ENCODE measurements at regions not wholly inside any gene's neighbourhood (a gene's known extent, or its start where the extent isn't known, plus 50 kb on each side); places are given as distances from the start of the nearest gene placed in this dataset.
"Not testable (repeated sequence)": the region's sequence is repeated elsewhere in the genome, so short reads cannot be mapped to it uniquely, and the experiment has no call there.

GRCh38 chr9:42965155-42965554, 781.7 kb downstream of the SPATA31A6 start:
- H3K4me1 ChIP-seq (ENCODE audit: control insufficient read depth, extremely low read depth, insufficient read depth, low read length); H3K9me1 ChIP-seq (replicated peaks; ENCODE audit: control insufficient read depth, extremely low read depth, insufficient read depth, low read length); DNase-seq (ENCODE audit: low read depth, low spot score); H4K20me1 ChIP-seq (replicated peaks; ENCODE audit: control insufficient read depth, extremely low read depth, insufficient read depth, low read length); intact Hi-C loops (cut with micrococcal nuclease); FAIRE-seq; H3K27ac ChIP-seq (ENCODE audit: insufficient read depth, low read depth, low read length); H2AFZ ChIP-seq (ENCODE audit: low read depth, low read length); H3K4me3 ChIP-seq (replicated peaks in 1 of 3; ENCODE audit: insufficient read depth in 1 of 3, low read depth in 1 of 3, low read length in 3 of 3); CTCF ChIA-PET; BruUV-seq (replicated peaks); H3K27me3 ChIP-seq (ENCODE audit: control insufficient read depth in 2 of 2, insufficient read depth in 2 of 2, low read length in 2 of 2); H3K36me3 ChIP-seq (ENCODE audit: control insufficient read depth in 2 of 2, extremely low read depth in 1 of 2, insufficient read depth in 2 of 2, low read length in 2 of 2); dilution Hi-C loops (cut with MboI; ENCODE audit: extremely low pct_ligation_motif_present, low sequenced_read_pairs); H3K79me2 ChIP-seq (ENCODE audit: control insufficient read depth, insufficient read depth, low read length); H3K9ac ChIP-seq (replicated peaks; ENCODE audit: extremely low read depth, insufficient read depth, low read length); POLR2A ChIA-PET; H3K9me3 ChIP-seq (replicated peaks; ENCODE audit: control insufficient read depth, insufficient read depth, low read length); H3K4me2 ChIP-seq (ENCODE audit: insufficient read depth, low read length): not testable (repeated sequence)

- H4K20me1 ChIP-seq (replicated peaks; ENCODE audit: control insufficient read depth, extremely low read depth, insufficient read depth, low read length); BruUV-seq (replicated peaks); intact Hi-C loops (cut with micrococcal nuclease); DNase-seq (ENCODE audit: low read depth, low spot score); POLR2A ChIA-PET; H3K9me3 ChIP-seq (replicated peaks; ENCODE audit: control insufficient read depth, insufficient read depth, low read length); H3K9me1 ChIP-seq (replicated peaks; ENCODE audit: control insufficient read depth, extremely low read depth, insufficient read depth, low read length); dilution Hi-C loops (cut with MboI; ENCODE audit: extremely low pct_ligation_motif_present, low sequenced_read_pairs); H3K4me3 ChIP-seq (replicated peaks in 1 of 3; ENCODE audit: insufficient read depth in 1 of 3, low read depth in 1 of 3, low read length in 3 of 3); H3K9ac ChIP-seq (replicated peaks; ENCODE audit: extremely low read depth, insufficient read depth, low read length); H3K27me3 ChIP-seq (ENCODE audit: control insufficient read depth in 2 of 2, insufficient read depth in 2 of 2, low read length in 2 of 2); H2AFZ ChIP-seq (ENCODE audit: low read depth, low read length); H3K4me1 ChIP-seq (ENCODE audit: control insufficient read depth, extremely low read depth, insufficient read depth, low read length); H3K4me2 ChIP-seq (ENCODE audit: insufficient read depth, low read length); H3K79me2 ChIP-seq (ENCODE audit: control insufficient read depth, insufficient read depth, low read length); FAIRE-seq; H3K27ac ChIP-seq (ENCODE audit: insufficient read depth, low read depth, low read length); CTCF ChIA-PET; H3K36me3 ChIP-seq (ENCODE audit: control insufficient read depth in 2 of 2, extremely low read depth in 1 of 2, insufficient read depth in 2 of 2, low read length in 2 of 2): not testable (repeated sequence)
These were observed 788.4 kb downstream of the SPATA31A6 start for GRCh38 chr9:42971872-42972271.

GRCh38 chr9:42974725-42975124, 791.3 kb downstream of the SPATA31A6 start:
- H3K27ac ChIP-seq (ENCODE audit: insufficient read depth, low read depth, low read length); H3K79me2 ChIP-seq (ENCODE audit: control insufficient read depth, insufficient read depth, low read length); POLR2A ChIA-PET; H3K4me1 ChIP-seq (ENCODE audit: control insufficient read depth, extremely low read depth, insufficient read depth, low read length); H3K36me3 ChIP-seq (ENCODE audit: control insufficient read depth in 2 of 2, extremely low read depth in 1 of 2, insufficient read depth in 2 of 2, low read length in 2 of 2); dilution Hi-C loops (cut with MboI; ENCODE audit: extremely low pct_ligation_motif_present, low sequenced_read_pairs); BruUV-seq (replicated peaks); FAIRE-seq; CTCF ChIA-PET; DNase-seq (ENCODE audit: low read depth, low spot score); H3K27me3 ChIP-seq (ENCODE audit: control insufficient read depth in 2 of 2, insufficient read depth in 2 of 2, low read length in 2 of 2); H2AFZ ChIP-seq (ENCODE audit: low read depth, low read length); intact Hi-C loops (cut with micrococcal nuclease); H3K9me3 ChIP-seq (replicated peaks; ENCODE audit: control insufficient read depth, insufficient read depth, low read length); H3K4me2 ChIP-seq (ENCODE audit: insufficient read depth, low read length); H3K9me1 ChIP-seq (replicated peaks; ENCODE audit: control insufficient read depth, extremely low read depth, insufficient read depth, low read length); H4K20me1 ChIP-seq (replicated peaks; ENCODE audit: control insufficient read depth, extremely low read depth, insufficient read depth, low read length); H3K4me3 ChIP-seq (replicated peaks in 1 of 3; ENCODE audit: insufficient read depth in 1 of 3, low read depth in 1 of 3, low read length in 3 of 3); H3K9ac ChIP-seq (replicated peaks; ENCODE audit: extremely low read depth, insufficient read depth, low read length): not testable (repeated sequence)

- H3K9ac ChIP-seq (replicated peaks; ENCODE audit: extremely low read depth, insufficient read depth, low read length); H3K9me1 ChIP-seq (replicated peaks; ENCODE audit: control insufficient read depth, extremely low read depth, insufficient read depth, low read length); CTCF ChIA-PET; H3K9me3 ChIP-seq (replicated peaks; ENCODE audit: control insufficient read depth, insufficient read depth, low read length); H3K4me1 ChIP-seq (ENCODE audit: control insufficient read depth, extremely low read depth, insufficient read depth, low read length); H3K4me3 ChIP-seq (replicated peaks in 1 of 3; ENCODE audit: insufficient read depth in 1 of 3, low read depth in 1 of 3, low read length in 3 of 3); H3K27ac ChIP-seq (ENCODE audit: insufficient read depth, low read depth, low read length); dilution Hi-C loops (cut with MboI; ENCODE audit: extremely low pct_ligation_motif_present, low sequenced_read_pairs); H3K36me3 ChIP-seq (ENCODE audit: control insufficient read depth in 2 of 2, extremely low read depth in 1 of 2, insufficient read depth in 2 of 2, low read length in 2 of 2); FAIRE-seq; H3K27me3 ChIP-seq (ENCODE audit: control insufficient read depth in 2 of 2, insufficient read depth in 2 of 2, low read length in 2 of 2); POLR2A ChIA-PET; H3K4me2 ChIP-seq (ENCODE audit: insufficient read depth, low read length); H4K20me1 ChIP-seq (replicated peaks; ENCODE audit: control insufficient read depth, extremely low read depth, insufficient read depth, low read length); H2AFZ ChIP-seq (ENCODE audit: low read depth, low read length); intact Hi-C loops (cut with micrococcal nuclease); DNase-seq (ENCODE audit: low read depth, low spot score); BruUV-seq (replicated peaks); H3K79me2 ChIP-seq (ENCODE audit: control insufficient read depth, insufficient read depth, low read length): not testable (repeated sequence)
These were observed 801.3 kb downstream of the SPATA31A6 start for GRCh38 chr9:42984761-42985160.

Data from endothelial cell of umbilical vein (primary cell).